ENCODE measurements at regions not wholly inside any gene's neighbourhood (a gene's known extent, or its start where the extent isn't known, plus 50 kb on each side); places are given as distances from the start of the nearest gene placed in this dataset.

DNA sequence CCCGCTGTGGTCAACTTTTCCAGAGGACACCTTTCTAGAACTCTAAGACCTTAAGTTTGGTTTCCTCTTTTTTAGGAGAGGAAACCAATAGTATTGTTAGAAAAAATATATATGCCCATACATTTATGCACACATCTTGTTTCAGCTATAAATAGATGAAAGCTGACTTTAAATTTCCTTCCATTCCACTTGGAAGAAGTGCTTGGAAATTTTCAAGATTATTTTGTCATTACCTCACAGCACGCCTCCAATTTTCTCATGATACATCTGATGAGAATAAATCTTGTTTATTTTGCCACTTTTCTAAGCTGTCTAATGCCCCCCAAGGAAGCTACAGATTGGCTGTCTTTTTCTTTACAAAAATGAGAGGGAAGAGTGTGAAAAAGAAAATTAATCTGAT is 65.8 kb downstream of the NIBAN1 start:
- no peak for ATAC-seq (ENCODE audit: low FRiP score)
- 56 to 63% methylated on average over 2 of the region's 2 CpGs for WGBS, 2 donors
- no peak overlapping the region for H3K4me3 ChIP-seq (ENCODE audit: low read length in 2 of 2)
- intact Hi-C loops (cut with DNase I): no loop called here
- H3K4me1 ChIP-seq (ENCODE audit: control insufficient read depth in 1 of 2, insufficient read depth in 2 of 2, low read length in 2 of 2): peaks cover 7 to 17% of the 10 kb centered on the region in 2 donors
- H3K36me3 ChIP-seq (ENCODE audit: control insufficient read depth in 1 of 2, insufficient read depth in 2 of 2, low read length in 1 of 2): no peaks in the 10 kb centered on the region
- no peak for DNase-seq
- H3K9me3 ChIP-seq (ENCODE audit: control insufficient read depth, low read length): no peaks in the 10 kb centered on the region
- peak overlapping the region in 1 of 2 donors; percentile 64 for H3K27ac ChIP-seq (ENCODE audit: low read depth in 1 of 2, low read length in 2 of 2)
- H3K27me3 ChIP-seq (ENCODE audit: control insufficient read depth in 1 of 2, insufficient read depth in 2 of 2, low read length in 1 of 2): no peaks in the 10 kb centered on the region

DNA sequence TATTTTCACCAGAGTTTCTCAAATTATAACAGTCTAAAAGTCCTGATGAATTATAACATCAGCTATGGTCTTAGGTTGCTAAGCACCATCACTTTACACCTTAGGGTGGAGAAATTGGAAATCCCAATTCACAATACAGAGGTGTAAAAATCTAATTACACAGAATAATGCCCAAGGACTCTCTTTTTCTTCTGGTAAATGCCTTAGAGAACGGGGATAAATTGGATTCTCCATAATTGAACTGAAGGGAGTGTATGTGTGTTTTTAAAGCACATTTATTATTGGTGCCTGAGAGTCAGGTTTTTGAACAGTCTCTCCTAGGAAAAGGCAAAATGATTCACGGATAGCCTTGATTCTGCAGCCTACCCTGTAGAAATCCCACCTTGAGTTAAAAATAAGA is 66.8 kb downstream of the NIBAN1 start:
- Histone ChIP-seq H3K4me1 (ENCODE audit: control insufficient read depth in 1 of 2, insufficient read depth in 2 of 2, low read length in 2 of 2) (peaks cover 11 to 21% of the 10 kb centered on the region in 2 donors), H3K27ac (ENCODE audit: low read depth in 1 of 2, low read length in 2 of 2) (peak overlapping the region in 1 of 2 donors; percentile 22), H3K4me3 (ENCODE audit: low read length in 2 of 2) (no peak overlapping the region), H3K36me3 (ENCODE audit: control insufficient read depth in 1 of 2, insufficient read depth in 2 of 2, low read length in 1 of 2) (no peaks in the 10 kb centered on the region), H3K27me3 (ENCODE audit: control insufficient read depth in 1 of 2, insufficient read depth in 2 of 2, low read length in 1 of 2) (no peaks in the 10 kb centered on the region), H3K9me3 (ENCODE audit: control insufficient read depth, low read length) (no peaks in the 10 kb centered on the region)
- DNase-seq (no peak), ATAC-seq (ENCODE audit: low FRiP score) (no peak)
- intact Hi-C loops (cut with DNase I): no loop called here
- WGBS, 2 donors: 62 to 67% methylated on average over 2 of the region's 2 CpGs

DNA sequence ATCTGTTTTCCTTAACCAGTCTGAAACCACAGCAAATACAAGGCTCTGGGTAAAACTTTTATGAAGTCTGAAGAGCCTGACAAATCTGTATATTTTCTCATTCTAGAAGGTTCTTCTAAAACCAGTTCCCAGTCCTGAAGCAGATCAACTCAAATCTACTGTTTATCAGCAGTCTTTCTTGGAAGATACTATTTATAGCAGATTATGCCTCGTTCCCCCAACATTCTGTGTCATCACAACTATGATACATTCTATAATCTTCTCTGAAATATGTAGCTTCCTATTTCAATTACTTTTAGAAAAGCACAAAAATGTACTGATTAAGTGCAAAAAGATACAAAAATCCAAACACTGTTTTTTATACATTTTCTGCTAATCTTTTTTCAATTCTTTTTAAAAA is 67.5 kb downstream of the NIBAN1 start:
- Histone ChIP-seq H3K27ac (ENCODE audit: low read depth in 1 of 2, low read length in 2 of 2) (no peak overlapping the region), H3K4me1 (ENCODE audit: control insufficient read depth in 1 of 2, insufficient read depth in 2 of 2, low read length in 2 of 2) (peaks cover 11 to 23% of the 10 kb centered on the region in 2 donors), H3K9me3 (ENCODE audit: control insufficient read depth, low read length) (no peaks in the 10 kb centered on the region), H3K4me3 (ENCODE audit: low read length in 2 of 2) (no peak overlapping the region), H3K36me3 (ENCODE audit: control insufficient read depth in 1 of 2, insufficient read depth in 2 of 2, low read length in 1 of 2) (no peaks in the 10 kb centered on the region), H3K27me3 (ENCODE audit: control insufficient read depth in 1 of 2, insufficient read depth in 2 of 2, low read length in 1 of 2) (no peaks in the 10 kb centered on the region)
- ATAC-seq (ENCODE audit: low FRiP score) (no peak), DNase-seq (no peak)
- WGBS, 2 donors: 1 to 3% methylated on average over 1 of the region's 1 CpG
- intact Hi-C loops (cut with DNase I): no loop called here

DNA sequence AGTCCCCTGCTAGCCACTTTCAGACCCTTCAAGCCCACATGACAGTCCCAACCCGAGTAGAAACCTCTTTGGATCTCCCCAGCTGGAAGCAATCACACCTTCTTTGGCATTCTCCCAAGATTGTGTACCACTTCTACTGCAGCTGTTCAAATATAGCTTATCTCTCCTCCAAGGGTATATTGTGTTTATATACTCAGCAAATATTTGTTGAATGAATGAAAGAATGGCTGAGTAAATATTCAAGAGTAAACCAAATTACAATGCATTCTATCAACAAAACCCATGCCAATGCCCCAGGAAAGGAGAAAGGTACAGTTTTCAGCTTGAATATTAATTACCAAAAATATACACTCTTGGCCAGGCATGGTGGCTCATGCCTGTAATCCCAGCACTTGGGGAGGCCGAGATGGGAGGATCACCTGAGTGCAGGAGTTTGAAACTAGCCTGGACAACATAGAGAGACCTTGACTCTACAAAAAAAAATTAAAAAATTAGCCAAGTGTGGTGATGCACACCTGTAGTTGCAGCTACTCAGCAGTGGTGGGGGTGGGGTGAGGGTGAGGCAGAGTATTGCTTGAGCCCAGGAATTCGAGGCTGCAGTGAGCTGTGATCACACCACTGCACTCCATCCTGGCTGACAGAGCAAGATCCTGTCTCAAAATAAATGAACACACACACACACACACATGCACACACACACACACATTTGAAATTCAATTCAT is 68.5 kb downstream of the NIBAN1 start:
- peaks cover 11 to 23% of the 10 kb centered on the region in 2 donors for H3K4me1 ChIP-seq (ENCODE audit: control insufficient read depth in 1 of 2, insufficient read depth in 2 of 2, low read length in 2 of 2)
- no peak for ATAC-seq (ENCODE audit: low FRiP score)

GRCh38 chr1:184903111-184903692 is 71.1 kb downstream of the NIBAN1 start:
- no peaks in the 10 kb centered on the region for H3K36me3 ChIP-seq (ENCODE audit: control insufficient read depth in 1 of 2, insufficient read depth in 2 of 2, low read length in 1 of 2)
- DNase-seq: no peak
- peaks cover 10 to 25% of the 10 kb centered on the region in 2 donors for H3K4me1 ChIP-seq (ENCODE audit: control insufficient read depth in 1 of 2, insufficient read depth in 2 of 2, low read length in 2 of 2)
- H3K9me3 ChIP-seq (ENCODE audit: control insufficient read depth, low read length): no peaks in the 10 kb centered on the region
- WGBS, 2 donors: 71 to 76% methylated on average over 2 of the region's 2 CpGs
- H3K4me3 ChIP-seq (ENCODE audit: low read length in 2 of 2): no peak overlapping the region
- H3K27me3 ChIP-seq (ENCODE audit: control insufficient read depth in 1 of 2, insufficient read depth in 2 of 2, low read length in 1 of 2): no peaks in the 10 kb centered on the region
- H3K27ac ChIP-seq (ENCODE audit: low read depth in 1 of 2, low read length in 2 of 2): peak overlapping the region in 1 of 2 donors; percentile 81
- intact Hi-C loops (cut with DNase I): loop anchor here in 1 of 2 donors (5.0 kb wide), 1 partner anchor 54 kb away; no protein-coding TSS in a partner anchor
- no peak for ATAC-seq (ENCODE audit: low FRiP score)

More for the DNA sequence above, 68.5 kb downstream of the NIBAN1 start:
- no peaks in the 10 kb centered on the region for H3K9me3 ChIP-seq (ENCODE audit: control insufficient read depth, low read length)
- no peak for DNase-seq
- no peaks in the 10 kb centered on the region for H3K36me3 ChIP-seq (ENCODE audit: control insufficient read depth in 1 of 2, insufficient read depth in 2 of 2, low read length in 1 of 2)
- H3K27ac ChIP-seq (ENCODE audit: low read depth in 1 of 2, low read length in 2 of 2): peak overlapping the region in 1 of 2 donors; percentile 52
- intact Hi-C loops (cut with DNase I): no loop called here
- H3K27me3 ChIP-seq (ENCODE audit: control insufficient read depth in 1 of 2, insufficient read depth in 2 of 2, low read length in 1 of 2): no peaks in the 10 kb centered on the region
- 36 to 43% methylated on average over 3 of the region's 3 CpGs for WGBS, 2 donors
- H3K4me3 ChIP-seq (ENCODE audit: low read length in 2 of 2): no peak overlapping the region

- WGBS, 2 donors: 43 to 49% methylated on average over 4 of the region's 4 CpGs
- Histone ChIP-seq H3K9me3 (ENCODE audit: control insufficient read depth, low read length) (no peaks in the 10 kb centered on the region), H3K27ac (ENCODE audit: low read depth in 1 of 2, low read length in 2 of 2) (peak overlapping the region; percentile 36 to 74), H3K4me1 (ENCODE audit: control insufficient read depth in 1 of 2, insufficient read depth in 2 of 2, low read length in 2 of 2) (peaks cover 10 to 22% of the 10 kb centered on the region in 2 donors), H3K4me3 (ENCODE audit: low read length in 2 of 2) (no peak overlapping the region), H3K27me3 (ENCODE audit: control insufficient read depth in 1 of 2, insufficient read depth in 2 of 2, low read length in 1 of 2) (no peaks in the 10 kb centered on the region), H3K36me3 (ENCODE audit: control insufficient read depth in 1 of 2, insufficient read depth in 2 of 2, low read length in 1 of 2) (peaks cover 0 to 2% of the 10 kb centered on the region in 2 donors)
- DNase-seq (no peak), ATAC-seq (ENCODE audit: low FRiP score) (no peak)
- intact Hi-C loops (cut with DNase I): loop anchor here in 1 of 2 donors (5.0 kb wide), 1 partner anchor 57 kb away; no protein-coding TSS in a partner anchor
These were observed 73.8 kb downstream of the NIBAN1 start for GRCh38 chr1:184900507-184900906.

DNA sequence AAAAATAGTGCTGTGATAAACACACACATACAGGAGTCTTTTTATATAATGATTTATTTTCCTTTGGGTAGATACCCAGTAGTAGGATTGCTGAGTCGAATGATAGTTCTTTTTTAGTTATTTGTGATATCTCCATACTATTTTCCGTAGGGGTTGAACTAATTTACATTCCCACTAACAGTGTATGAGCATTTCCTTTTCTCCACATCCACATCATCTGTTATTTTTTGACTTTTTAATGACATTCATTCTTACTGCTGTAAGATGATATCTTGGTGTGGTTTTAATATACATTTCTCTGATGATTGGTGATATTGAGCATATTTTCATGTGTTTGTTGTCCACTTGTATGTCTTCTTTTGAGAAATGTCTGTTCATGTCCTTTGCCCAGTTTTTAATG is 78.3 kb downstream of the NIBAN1 start:
- 72 to 86% methylated on average over 2 of the region's 2 CpGs for WGBS, 2 donors
- H3K36me3 ChIP-seq (ENCODE audit: control insufficient read depth in 1 of 2, insufficient read depth in 2 of 2, low read length in 1 of 2): peaks cover 0 to 2% of the 10 kb centered on the region in 2 donors
- H3K4me1 ChIP-seq (ENCODE audit: control insufficient read depth in 1 of 2, insufficient read depth in 2 of 2, low read length in 2 of 2): peaks cover 0 to 11% of the 10 kb centered on the region in 2 donors
- no peaks in the 10 kb centered on the region for H3K9me3 ChIP-seq (ENCODE audit: control insufficient read depth, low read length)
- no peak overlapping the region for H3K27ac ChIP-seq (ENCODE audit: low read depth in 1 of 2, low read length in 2 of 2)
- intact Hi-C loops (cut with DNase I): loop anchor here in 1 of 2 donors (5.0 kb wide), 1 partner anchor 61 kb away; no protein-coding TSS in a partner anchor
- ATAC-seq (ENCODE audit: low FRiP score) (no peak), DNase-seq (no peak)
- no peak overlapping the region for H3K4me3 ChIP-seq (ENCODE audit: low read length in 2 of 2)
- no peaks in the 10 kb centered on the region for H3K27me3 ChIP-seq (ENCODE audit: control insufficient read depth in 1 of 2, insufficient read depth in 2 of 2, low read length in 1 of 2)

- no peak overlapping the region for H3K4me3 ChIP-seq (ENCODE audit: low read length in 2 of 2)
- H3K9me3 ChIP-seq (ENCODE audit: control insufficient read depth, low read length): no peaks in the 10 kb centered on the region
- peaks cover 0 to 2% of the 10 kb centered on the region in 2 donors for H3K36me3 ChIP-seq (ENCODE audit: control insufficient read depth in 1 of 2, insufficient read depth in 2 of 2, low read length in 1 of 2)
- no peak for ATAC-seq (ENCODE audit: low FRiP score)
- H3K27me3 ChIP-seq (ENCODE audit: control insufficient read depth in 1 of 2, insufficient read depth in 2 of 2, low read length in 1 of 2): no peaks in the 10 kb centered on the region
- WGBS, 2 donors: 47 to 69% methylated on average over 2 of the region's 2 CpGs
- no peak for DNase-seq
- no peak overlapping the region for H3K27ac ChIP-seq (ENCODE audit: low read depth in 1 of 2, low read length in 2 of 2)
- H3K4me1 ChIP-seq (ENCODE audit: control insufficient read depth in 1 of 2, insufficient read depth in 2 of 2, low read length in 2 of 2): peaks cover 0 to 8% of the 10 kb centered on the region in 2 donors
- intact Hi-C loops (cut with DNase I): loop anchor here in 1 of 2 donors (5.0 kb wide), 1 partner anchor 62 kb away; no protein-coding TSS in a partner anchor
These were observed 79.2 kb downstream of the NIBAN1 start for GRCh38 chr1:184895086-184895485.

All from aorta (tissue), 5 donors.